ENCODE measurements at regions not wholly inside any gene's neighbourhood (a gene's known extent, or its start where the extent isn't known, plus 50 kb on each side); places are given as distances from the start of the nearest gene placed in this dataset.

DNA sequence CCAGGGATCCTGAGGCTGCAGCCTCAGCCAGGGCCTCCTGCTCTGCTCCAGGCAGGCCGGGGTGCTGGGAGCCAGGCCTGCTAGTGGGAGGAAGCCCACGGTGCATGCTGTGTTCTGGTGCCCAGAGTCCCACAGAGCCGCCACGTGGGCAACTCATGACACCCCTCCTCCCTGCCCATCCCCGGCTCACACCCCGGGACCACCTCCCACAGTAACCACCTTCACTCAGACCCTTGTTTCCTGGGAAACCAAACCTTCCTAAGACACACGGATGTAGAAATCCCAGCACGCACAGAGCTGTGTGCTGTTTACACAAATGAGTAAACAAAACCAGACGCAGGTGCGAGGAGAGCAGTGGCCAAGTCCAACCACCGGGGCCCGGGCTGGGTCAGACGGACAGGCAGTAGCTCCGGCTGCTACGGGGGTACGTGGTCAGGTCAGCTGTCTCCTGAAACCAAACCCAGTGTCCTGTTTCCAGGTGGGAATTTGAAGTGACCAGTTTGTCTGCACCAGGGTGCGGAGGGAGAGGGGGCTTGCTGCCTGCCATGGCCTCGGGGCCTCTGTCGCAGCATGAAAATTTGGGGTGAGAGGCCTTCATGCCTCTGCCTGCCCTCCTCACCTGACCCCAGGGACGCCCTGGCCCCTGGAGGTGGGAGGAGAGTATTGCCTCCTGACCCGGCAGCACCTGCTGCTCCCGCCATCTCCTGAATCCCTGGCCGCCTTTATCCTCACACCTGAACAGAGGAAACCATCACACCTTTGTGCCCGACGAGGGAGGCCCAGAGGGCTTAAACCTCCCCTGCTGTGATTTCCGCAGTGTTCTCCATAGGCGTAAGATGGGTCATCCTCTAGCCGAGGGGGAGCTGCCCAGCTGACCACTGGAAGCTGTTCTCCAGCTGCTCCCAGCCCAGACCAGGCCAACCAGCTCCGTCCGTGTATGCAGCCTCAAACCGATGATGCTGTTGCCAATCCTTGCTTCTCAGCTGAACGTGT is 52.0 kb upstream of the SMOC2 start (continued):
- TF ChIP-seq ZNF382 (CRISPR knock-in tag; IDR thresholded peaks at IDR 0.05; ENCODE audit: borderline replicate concordance) (no peak), MTA1 (CRISPR knock-in tag; IDR thresholded peaks at IDR 0.05; ENCODE audit: borderline replicate concordance) (no peak), MBD4 (IDR thresholded peaks at IDR 0.05; ENCODE audit: borderline replicate concordance, low read length) (no peak), TEAD2 (CRISPR knock-in tag; IDR thresholded peaks at IDR 0.05) (no peak)
- TF ChIP-seq, protein P1, sequence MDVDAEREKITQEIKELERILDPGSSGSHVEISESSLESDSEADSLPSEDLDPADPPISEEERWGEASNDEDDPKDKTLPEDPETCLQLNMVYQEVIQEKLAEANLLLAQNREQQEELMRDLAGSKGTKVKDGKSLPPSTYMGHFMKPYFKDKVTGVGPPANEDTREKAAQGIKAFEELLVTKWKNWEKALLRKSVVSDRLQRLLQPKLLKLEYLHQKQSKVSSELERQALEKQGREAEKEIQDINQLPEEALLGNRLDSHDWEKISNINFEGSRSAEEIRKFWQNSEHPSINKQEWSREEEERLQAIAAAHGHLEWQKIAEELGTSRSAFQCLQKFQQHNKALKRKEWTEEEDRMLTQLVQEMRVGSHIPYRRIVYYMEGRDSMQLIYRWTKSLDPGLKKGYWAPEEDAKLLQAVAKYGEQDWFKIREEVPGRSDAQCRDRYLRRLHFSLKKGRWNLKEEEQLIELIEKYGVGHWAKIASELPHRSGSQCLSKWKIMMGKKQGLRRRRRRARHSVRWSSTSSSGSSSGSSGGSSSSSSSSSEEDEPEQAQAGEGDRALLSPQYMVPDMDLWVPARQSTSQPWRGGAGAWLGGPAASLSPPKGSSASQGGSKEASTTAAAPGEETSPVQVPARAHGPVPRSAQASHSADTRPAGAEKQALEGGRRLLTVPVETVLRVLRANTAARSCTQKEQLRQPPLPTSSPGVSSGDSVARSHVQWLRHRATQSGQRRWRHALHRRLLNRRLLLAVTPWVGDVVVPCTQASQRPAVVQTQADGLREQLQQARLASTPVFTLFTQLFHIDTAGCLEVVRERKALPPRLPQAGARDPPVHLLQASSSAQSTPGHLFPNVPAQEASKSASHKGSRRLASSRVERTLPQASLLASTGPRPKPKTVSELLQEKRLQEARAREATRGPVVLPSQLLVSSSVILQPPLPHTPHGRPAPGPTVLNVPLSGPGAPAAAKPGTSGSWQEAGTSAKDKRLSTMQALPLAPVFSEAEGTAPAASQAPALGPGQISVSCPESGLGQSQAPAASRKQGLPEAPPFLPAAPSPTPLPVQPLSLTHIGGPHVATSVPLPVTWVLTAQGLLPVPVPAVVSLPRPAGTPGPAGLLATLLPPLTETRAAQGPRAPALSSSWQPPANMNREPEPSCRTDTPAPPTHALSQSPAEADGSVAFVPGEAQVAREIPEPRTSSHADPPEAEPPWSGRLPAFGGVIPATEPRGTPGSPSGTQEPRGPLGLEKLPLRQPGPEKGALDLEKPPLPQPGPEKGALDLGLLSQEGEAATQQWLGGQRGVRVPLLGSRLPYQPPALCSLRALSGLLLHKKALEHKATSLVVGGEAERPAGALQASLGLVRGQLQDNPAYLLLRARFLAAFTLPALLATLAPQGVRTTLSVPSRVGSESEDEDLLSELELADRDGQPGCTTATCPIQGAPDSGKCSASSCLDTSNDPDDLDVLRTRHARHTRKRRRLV (CRISPR knock-in tag; IDR thresholded peaks at IDR 0.05), result no peak
- TF ChIP-seq, protein P2, sequence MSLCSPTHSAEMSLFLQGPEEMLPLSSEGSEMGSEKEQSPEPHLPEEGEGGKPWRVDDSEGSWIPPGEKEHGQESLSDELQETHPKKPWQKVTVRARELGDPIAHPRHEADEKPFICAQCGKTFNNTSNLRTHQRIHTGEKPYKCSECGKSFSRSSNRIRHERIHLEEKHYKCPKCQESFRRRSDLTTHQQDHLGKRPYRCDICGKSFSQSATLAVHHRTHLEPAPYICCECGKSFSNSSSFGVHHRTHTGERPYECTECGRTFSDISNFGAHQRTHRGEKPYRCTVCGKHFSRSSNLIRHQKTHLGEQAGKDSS (CRISPR knock-in tag; IDR thresholded peaks at IDR 0.05; ENCODE audit: borderline replicate concordance, low read depth), result no peak
- TF ChIP-seq, protein P3, sequence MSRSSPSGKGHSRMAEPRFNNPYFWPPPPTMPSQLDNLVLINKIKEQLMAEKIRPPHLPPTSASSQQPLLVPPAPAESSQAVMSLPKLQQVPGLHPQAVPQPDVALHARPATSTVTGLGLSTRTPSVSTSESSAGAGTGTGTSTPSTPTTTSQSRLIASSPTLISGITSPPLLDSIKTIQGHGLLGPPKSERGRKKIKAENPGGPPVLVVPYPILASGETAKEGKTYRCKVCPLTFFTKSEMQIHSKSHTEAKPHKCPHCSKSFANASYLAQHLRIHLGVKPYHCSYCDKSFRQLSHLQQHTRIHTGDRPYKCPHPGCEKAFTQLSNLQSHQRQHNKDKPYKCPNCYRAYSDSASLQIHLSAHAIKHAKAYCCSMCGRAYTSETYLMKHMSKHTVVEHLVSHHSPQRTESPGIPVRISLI (CRISPR knock-in tag; IDR thresholded peaks at IDR 0.05; ENCODE audit: borderline replicate concordance), result no peak
- TF ChIP-seq, protein P4, sequence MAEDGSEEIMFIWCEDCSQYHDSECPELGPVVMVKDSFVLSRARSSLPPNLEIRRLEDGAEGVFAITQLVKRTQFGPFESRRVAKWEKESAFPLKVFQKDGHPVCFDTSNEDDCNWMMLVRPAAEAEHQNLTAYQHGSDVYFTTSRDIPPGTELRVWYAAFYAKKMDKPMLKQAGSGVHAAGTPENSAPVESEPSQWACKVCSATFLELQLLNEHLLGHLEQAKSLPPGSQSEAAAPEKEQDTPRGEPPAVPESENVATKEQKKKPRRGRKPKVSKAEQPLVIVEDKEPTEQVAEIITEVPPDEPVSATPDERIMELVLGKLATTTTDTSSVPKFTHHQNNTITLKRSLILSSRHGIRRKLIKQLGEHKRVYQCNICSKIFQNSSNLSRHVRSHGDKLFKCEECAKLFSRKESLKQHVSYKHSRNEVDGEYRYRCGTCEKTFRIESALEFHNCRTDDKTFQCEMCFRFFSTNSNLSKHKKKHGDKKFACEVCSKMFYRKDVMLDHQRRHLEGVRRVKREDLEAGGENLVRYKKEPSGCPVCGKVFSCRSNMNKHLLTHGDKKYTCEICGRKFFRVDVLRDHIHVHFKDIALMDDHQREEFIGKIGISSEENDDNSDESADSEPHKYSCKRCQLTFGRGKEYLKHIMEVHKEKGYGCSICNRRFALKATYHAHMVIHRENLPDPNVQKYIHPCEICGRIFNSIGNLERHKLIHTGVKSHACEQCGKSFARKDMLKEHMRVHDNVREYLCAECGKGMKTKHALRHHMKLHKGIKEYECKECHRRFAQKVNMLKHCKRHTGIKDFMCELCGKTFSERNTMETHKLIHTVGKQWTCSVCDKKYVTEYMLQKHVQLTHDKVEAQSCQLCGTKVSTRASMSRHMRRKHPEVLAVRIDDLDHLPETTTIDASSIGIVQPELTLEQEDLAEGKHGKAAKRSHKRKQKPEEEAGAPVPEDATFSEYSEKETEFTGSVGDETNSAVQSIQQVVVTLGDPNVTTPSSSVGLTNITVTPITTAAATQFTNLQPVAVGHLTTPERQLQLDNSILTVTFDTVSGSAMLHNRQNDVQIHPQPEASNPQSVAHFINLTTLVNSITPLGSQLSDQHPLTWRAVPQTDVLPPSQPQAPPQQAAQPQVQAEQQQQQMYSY (CRISPR knock-in tag; IDR thresholded peaks at IDR 0.05), result no peak

Data from HepG2 (cell line).